ENCODE measurements at regions not wholly inside any gene's neighbourhood (a gene's known extent, or its start where the extent isn't known, plus 50 kb on each side); places are given as distances from the start of the nearest gene placed in this dataset.

- no peak for TF ChIP-seq CTCF (conservative IDR thresholded peaks at IDR 0.05)
- no peak overlapping the region for H3K27ac ChIP-seq
Measured at GRCh38 chr4:123510221-123510620, 113.6 kb downstream of the SPRY1 start.

GRCh38 chr4:123510659-123511058 is 114.1 kb downstream of the SPRY1 start:
- no peak overlapping the region for H3K27ac ChIP-seq

GRCh38 chr4:123516576-123516975 is 120.0 kb downstream of the SPRY1 start:
- H3K27ac ChIP-seq: no peak overlapping the region
- TF ChIP-seq CTCF (conservative IDR thresholded peaks at IDR 0.05): no peak

More at GRCh38 chr4:123510659-123511058, 114.1 kb downstream of the SPRY1 start:
- TF ChIP-seq CTCF (conservative IDR thresholded peaks at IDR 0.05): no peak

- TF ChIP-seq CTCF (conservative IDR thresholded peaks at IDR 0.05): no peak
- H3K27ac ChIP-seq: no peak overlapping the region
Measured at GRCh38 chr4:123517176-123517575, 120.6 kb downstream of the SPRY1 start.

- no peak for TF ChIP-seq CTCF (conservative IDR thresholded peaks at IDR 0.05)
- H3K27ac ChIP-seq: no peak overlapping the region
Measured at GRCh38 chr4:123517971-123518370, 121.4 kb downstream of the SPRY1 start.

GRCh38 chr4:123520325-123520724 is 123.7 kb downstream of the SPRY1 start:
- TF ChIP-seq CTCF (conservative IDR thresholded peaks at IDR 0.05): no peak
- no peak overlapping the region for H3K27ac ChIP-seq

GRCh38 chr4:123522081-123522480 is 125.5 kb downstream of the SPRY1 start:
- no peak overlapping the region for H3K27ac ChIP-seq
- no peak for TF ChIP-seq CTCF (conservative IDR thresholded peaks at IDR 0.05)

GRCh38 chr4:123522646-123523045 is 126.1 kb downstream of the SPRY1 start:
- TF ChIP-seq CTCF (conservative IDR thresholded peaks at IDR 0.05): no peak
- no peak overlapping the region for H3K27ac ChIP-seq
